Mammary epithelial cell (primary cell): ENCODE measurements at regions not wholly inside any gene's neighbourhood (a gene's known extent, or its start where the extent isn't known, plus 50 kb on each side); places are given as distances from the start of the nearest gene placed in this dataset.

ENCODE experiments used
- EZH2 ChIP-seq: IDR thresholded peaks from 2 replicates; pipeline ENCODE4 v1.6.1; 2012; ENCODE audit warnings: low read length, inconsistent platforms, borderline replicate concordance
- TF ChIP-seq, protein P1 (sequence below), 2 donors: IDR thresholded peaks in 1 of 2; conservative IDR thresholded peaks in 1 of 2; 2 replicates each; pipeline ENCODE4 v1.5.1; 2011 to 2012; ENCODE audit warnings: inconsistent platforms in 2 of 2, low read length in 2 of 2, mild to moderate bottlenecking in 2 of 2, control low read depth in 1 of 2, low read depth in 1 of 2; ENCODE audit not compliant: insufficient read depth in 1 of 2; ENCODE audit errors: extremely low read depth in 1 of 2

DNA sequence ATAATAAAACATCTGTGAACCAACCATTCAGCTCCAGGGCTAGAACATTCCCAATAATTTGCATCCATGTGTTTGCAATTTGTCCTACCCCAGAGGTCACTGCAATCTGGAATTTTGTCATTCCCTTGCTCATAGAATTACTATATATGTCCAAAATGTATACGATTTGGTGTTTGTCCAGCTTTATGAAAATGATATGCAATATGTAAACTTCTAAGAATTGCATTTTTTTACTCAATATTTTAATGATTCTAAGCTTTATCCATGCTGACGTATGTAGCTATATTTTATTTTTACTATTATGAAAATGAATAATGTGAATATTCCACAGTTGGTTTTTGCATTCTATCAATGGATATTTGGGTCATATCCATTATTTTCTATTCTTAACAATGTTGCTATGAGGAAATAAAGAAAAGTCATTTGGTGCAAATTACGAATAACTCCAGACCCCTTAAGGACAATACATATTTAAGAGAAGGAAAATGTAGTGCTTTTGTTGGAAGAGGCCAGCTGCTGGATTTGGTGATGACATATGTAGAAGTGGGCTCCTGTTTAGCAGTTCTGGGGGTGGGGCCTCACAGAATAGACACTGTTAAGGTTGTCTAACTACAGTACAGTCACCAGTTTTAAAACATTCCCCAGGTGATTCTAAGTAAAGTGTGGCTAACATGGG lies 139.4 kb downstream of the SLC38A4 start:
- TF ChIP-seq EZH2 = no peak
- TF ChIP-seq, protein P1, sequence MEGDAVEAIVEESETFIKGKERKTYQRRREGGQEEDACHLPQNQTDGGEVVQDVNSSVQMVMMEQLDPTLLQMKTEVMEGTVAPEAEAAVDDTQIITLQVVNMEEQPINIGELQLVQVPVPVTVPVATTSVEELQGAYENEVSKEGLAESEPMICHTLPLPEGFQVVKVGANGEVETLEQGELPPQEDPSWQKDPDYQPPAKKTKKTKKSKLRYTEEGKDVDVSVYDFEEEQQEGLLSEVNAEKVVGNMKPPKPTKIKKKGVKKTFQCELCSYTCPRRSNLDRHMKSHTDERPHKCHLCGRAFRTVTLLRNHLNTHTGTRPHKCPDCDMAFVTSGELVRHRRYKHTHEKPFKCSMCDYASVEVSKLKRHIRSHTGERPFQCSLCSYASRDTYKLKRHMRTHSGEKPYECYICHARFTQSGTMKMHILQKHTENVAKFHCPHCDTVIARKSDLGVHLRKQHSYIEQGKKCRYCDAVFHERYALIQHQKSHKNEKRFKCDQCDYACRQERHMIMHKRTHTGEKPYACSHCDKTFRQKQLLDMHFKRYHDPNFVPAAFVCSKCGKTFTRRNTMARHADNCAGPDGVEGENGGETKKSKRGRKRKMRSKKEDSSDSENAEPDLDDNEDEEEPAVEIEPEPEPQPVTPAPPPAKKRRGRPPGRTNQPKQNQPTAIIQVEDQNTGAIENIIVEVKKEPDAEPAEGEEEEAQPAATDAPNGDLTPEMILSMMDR (conservative IDR thresholded peaks at IDR 0.05 in 1 of 2, IDR thresholded peaks at IDR 0.05 in 1 of 2; ENCODE audit: extremely low read depth in 1 of 2, insufficient read depth in 1 of 2, low read depth in 1 of 2, low read length in 2 of 2) = no peak
